Right atrium auricular region (tissue), 2 donors: ENCODE measurements at regions not wholly inside any gene's neighbourhood (a gene's known extent, or its start where the extent isn't known, plus 50 kb on each side); places are given as distances from the start of the nearest gene placed in this dataset.

Experiments
- DNase-seq: peaks from one replicate; pipeline ENCODE4 v3.0.0-alpha.2; 2019; ENCODE audit warnings: low spot score
- H3K27ac ChIP-seq, 2 donors: fragments of 200-600 bp; sonication (generic); 1 replicate in 1 of 2; 2 replicates in 1 of 2; pipeline ENCODE4 v1.5.1; 2016 to 2019
- H3K27me3 ChIP-seq, 2 donors: fragments of 200-600 bp; sonication (generic); one replicate each; pipeline versions ENCODE4 v1.5.1 to v1.6.0; 2017 to 2019
- H3K36me3 ChIP-seq: fragments of 200-600 bp; sonication (generic); one replicate; pipeline ENCODE4 v1.5.1; 2016
- H3K4me1 ChIP-seq, 2 donors: fragments of 200-600 bp; sonication (generic); one replicate each; pipeline versions ENCODE4 v1.5.1 to v1.6.0; 2017 to 2019
- H3K4me3 ChIP-seq, 2 donors: fragments of 200-600 bp; sonication (generic); 1 replicate in 1 of 2; 2 replicates in 1 of 2; pipeline ENCODE4 v1.5.1; 2017 to 2019; ENCODE audit warnings: mild to moderate bottlenecking in 1 of 2, moderate library complexity in 1 of 2
- H3K9me3 ChIP-seq, 2 donors: fragments of 200-600 bp; sonication (generic); one replicate each; pipeline ENCODE4 v1.5.1; 2019
- TF ChIP-seq, protein P1 (sequence below), 2 donors: fragments of 200-600 bp; sonication (generic); IDR thresholded peaks; one replicate each; pipeline ENCODE4 v1.5.1; 2019; ENCODE audit warnings: antibody characterized with exemption in 2 of 2

GRCh38 chr17:73770849-73771229 is 126.6 kb upstream of the SDK2 start:
- H3K9me3 ChIP-seq: no peaks in the 10 kb centered on the region
- no peaks in the 10 kb centered on the region for H3K36me3 ChIP-seq
- H3K27ac ChIP-seq: peak overlapping the region; percentile 45 to 58
- peaks cover 0 to 23% of the 10 kb centered on the region in 2 donors for H3K4me1 ChIP-seq
- TF ChIP-seq, protein P1, sequence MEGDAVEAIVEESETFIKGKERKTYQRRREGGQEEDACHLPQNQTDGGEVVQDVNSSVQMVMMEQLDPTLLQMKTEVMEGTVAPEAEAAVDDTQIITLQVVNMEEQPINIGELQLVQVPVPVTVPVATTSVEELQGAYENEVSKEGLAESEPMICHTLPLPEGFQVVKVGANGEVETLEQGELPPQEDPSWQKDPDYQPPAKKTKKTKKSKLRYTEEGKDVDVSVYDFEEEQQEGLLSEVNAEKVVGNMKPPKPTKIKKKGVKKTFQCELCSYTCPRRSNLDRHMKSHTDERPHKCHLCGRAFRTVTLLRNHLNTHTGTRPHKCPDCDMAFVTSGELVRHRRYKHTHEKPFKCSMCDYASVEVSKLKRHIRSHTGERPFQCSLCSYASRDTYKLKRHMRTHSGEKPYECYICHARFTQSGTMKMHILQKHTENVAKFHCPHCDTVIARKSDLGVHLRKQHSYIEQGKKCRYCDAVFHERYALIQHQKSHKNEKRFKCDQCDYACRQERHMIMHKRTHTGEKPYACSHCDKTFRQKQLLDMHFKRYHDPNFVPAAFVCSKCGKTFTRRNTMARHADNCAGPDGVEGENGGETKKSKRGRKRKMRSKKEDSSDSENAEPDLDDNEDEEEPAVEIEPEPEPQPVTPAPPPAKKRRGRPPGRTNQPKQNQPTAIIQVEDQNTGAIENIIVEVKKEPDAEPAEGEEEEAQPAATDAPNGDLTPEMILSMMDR (IDR thresholded peaks at IDR 0.05): no peak
- no peaks in the 10 kb centered on the region for H3K27me3 ChIP-seq
- H3K4me3 ChIP-seq: no peak overlapping the region
- no peak for DNase-seq

- TF ChIP-seq, protein P1 (IDR thresholded peaks at IDR 0.05): no peak
- Histone ChIP-seq H3K36me3 (no peaks in the 10 kb centered on the region), H3K4me3 (no peak overlapping the region), H3K4me1 (peaks cover 0 to 23% of the 10 kb centered on the region in 2 donors), H3K27ac (no peak overlapping the region), H3K27me3 (no peaks in the 10 kb centered on the region), H3K9me3 (no peaks in the 10 kb centered on the region)
- DNase-seq: no peak
These were observed 128.0 kb upstream of the SDK2 start for GRCh38 chr17:73772107-73772705.

- TF ChIP-seq, protein P1 (IDR thresholded peaks at IDR 0.05): no peak
- H3K4me3 ChIP-seq: no peak overlapping the region
- peaks cover 0 to 23% of the 10 kb centered on the region in 2 donors for H3K4me1 ChIP-seq
- no peak overlapping the region for H3K27ac ChIP-seq
- H3K9me3 ChIP-seq: no peaks in the 10 kb centered on the region
- no peaks in the 10 kb centered on the region for H3K27me3 ChIP-seq
- DNase-seq: no peak
- no peaks in the 10 kb centered on the region for H3K36me3 ChIP-seq
These were observed 129.5 kb upstream of the SDK2 start for GRCh38 chr17:73773702-73774101.

DNA sequence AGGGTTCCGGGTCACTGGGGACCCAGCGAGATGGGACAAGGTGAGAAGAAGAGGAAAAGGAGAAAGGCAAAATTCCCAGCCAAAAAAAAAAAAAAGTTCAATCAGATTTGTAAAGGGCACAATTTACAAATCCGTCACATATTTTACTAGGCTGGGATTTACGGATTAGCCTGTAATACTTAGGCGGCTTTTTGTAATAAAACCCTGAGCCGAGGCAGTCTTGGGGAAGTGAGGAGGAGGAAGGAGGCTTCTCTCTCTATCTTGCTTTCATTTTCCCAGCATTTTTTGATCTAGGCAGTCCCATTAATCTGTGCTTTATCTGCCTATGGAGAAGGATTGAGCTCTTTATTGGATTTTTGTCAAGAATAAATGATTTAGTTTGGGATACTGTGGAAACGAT is 130.6 kb upstream of the SDK2 start:
- Histone ChIP-seq H3K27me3 (no peaks in the 10 kb centered on the region), H3K4me1 (peaks cover 0 to 18% of the 10 kb centered on the region in 2 donors), H3K36me3 (no peaks in the 10 kb centered on the region), H3K9me3 (no peaks in the 10 kb centered on the region), H3K27ac (no peak overlapping the region), H3K4me3 (no peak overlapping the region)
- TF ChIP-seq, protein P1 (IDR thresholded peaks at IDR 0.05): no peak
- DNase-seq: no peak

DNA sequence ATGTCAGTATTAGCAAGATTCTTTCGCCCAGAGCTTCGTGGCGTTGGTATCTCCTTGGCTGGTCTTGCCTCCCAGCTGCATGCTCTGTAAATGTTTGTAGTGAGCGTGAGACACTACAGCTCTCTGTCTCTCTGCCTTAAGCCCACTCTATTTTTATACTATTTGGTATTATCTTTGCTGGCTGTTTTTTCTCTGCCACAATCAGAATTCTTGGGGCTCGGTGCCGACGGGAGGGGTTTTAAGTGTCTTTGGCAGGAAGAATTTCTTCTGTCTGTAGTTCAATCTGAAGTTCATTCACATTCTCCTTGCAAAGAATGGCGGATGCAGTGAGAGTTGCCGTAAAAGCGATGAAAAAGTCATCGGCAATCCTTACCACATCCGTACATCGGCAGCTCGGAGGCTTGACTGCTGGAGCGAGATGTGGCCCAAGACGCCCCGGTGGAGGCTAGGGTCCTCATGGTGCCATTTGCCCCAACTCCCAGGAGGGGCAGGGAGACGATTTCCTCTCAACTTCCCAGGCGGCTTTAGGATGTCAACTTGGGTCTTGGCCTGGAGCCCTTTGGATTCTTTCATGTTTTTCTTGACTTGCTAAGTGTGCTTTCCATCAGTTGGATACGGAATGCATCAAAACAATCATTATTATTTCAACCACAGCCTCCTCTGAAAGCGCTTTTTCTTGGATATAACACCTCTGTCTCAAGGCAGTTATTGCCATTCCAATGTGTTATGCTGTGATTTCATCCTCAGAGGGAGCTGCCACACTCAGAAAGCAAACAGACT is 132.3 kb upstream of the SDK2 start:
- Histone ChIP-seq H3K27me3 (no peaks in the 10 kb centered on the region), H3K27ac (no peak overlapping the region), H3K36me3 (no peaks in the 10 kb centered on the region), H3K4me1 (peaks cover 0 to 1% of the 10 kb centered on the region in 2 donors), H3K4me3 (no peak overlapping the region), H3K9me3 (no peaks in the 10 kb centered on the region)
- DNase-seq: no peak
- TF ChIP-seq, protein P1 (IDR thresholded peaks at IDR 0.05): no peak
